ENCODE measurements at regions not wholly inside any gene's neighbourhood (a gene's known extent, or its start where the extent isn't known, plus 50 kb on each side); places are given as distances from the start of the nearest gene placed in this dataset.

DNA sequence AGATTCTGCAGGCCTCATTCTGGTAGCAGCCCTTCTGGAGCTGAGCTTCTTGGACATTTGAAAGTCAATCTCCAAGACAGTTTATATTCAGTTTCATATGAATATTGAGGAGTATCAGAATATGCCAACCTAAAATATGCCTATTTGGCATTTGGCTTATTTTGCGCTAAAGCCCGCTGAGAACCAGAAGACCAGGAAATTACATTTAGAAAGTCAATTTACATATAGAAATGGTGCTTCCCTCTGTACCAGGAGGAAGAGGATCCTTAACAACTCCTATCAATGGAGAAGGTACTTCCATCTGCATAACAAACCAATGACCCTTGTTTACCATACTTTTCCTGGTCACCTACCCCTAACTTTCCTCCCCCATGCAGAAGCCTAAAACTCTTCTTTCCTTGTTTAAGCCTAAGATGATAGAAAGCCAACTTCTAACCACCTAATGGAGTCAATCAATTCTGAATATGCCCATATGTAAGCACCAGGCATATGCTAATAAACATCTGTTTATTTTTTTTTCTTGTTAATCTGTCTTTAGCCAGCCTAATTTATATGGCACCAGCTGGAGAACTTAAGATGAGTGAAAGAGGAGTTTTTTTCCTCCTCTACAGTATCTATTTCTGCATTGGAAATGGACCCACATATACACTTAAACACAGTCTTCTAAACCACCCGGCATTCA lies 57.0 kb upstream of the DYNC1I2 start:
- H3K9ac ChIP-seq (ENCODE audit: low read depth in 1 of 2, low read length in 2 of 2): no peak overlapping the region
- 94% methylated on average over 3 of the region's 3 CpGs for WGBS
- TF ChIP-seq ZBTB33 (IDR thresholded peaks at IDR 0.05) (no peak), FOXA2 (IDR thresholded peaks at IDR 0.05) (no peak), RXRA (IDR thresholded peaks at IDR 0.05) (no peak), RAD21 (IDR thresholded peaks at IDR 0.05) (no peak), NR2F2 (IDR thresholded peaks at IDR 0.05) (no peak), ATF3 (IDR thresholded peaks at IDR 0.05) (no peak), YY1 (IDR thresholded peaks at IDR 0.05) (no peak), HNF4G (IDR thresholded peaks at IDR 0.05) (no peak)
- TF ChIP-seq, protein P1, sequence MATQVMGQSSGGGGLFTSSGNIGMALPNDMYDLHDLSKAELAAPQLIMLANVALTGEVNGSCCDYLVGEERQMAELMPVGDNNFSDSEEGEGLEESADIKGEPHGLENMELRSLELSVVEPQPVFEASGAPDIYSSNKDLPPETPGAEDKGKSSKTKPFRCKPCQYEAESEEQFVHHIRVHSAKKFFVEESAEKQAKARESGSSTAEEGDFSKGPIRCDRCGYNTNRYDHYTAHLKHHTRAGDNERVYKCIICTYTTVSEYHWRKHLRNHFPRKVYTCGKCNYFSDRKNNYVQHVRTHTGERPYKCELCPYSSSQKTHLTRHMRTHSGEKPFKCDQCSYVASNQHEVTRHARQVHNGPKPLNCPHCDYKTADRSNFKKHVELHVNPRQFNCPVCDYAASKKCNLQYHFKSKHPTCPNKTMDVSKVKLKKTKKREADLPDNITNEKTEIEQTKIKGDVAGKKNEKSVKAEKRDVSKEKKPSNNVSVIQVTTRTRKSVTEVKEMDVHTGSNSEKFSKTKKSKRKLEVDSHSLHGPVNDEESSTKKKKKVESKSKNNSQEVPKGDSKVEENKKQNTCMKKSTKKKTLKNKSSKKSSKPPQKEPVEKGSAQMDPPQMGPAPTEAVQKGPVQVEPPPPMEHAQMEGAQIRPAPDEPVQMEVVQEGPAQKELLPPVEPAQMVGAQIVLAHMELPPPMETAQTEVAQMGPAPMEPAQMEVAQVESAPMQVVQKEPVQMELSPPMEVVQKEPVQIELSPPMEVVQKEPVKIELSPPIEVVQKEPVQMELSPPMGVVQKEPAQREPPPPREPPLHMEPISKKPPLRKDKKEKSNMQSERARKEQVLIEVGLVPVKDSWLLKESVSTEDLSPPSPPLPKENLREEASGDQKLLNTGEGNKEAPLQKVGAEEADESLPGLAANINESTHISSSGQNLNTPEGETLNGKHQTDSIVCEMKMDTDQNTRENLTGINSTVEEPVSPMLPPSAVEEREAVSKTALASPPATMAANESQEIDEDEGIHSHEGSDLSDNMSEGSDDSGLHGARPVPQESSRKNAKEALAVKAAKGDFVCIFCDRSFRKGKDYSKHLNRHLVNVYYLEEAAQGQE (IDR thresholded peaks at IDR 0.05): no peak
- TF ChIP-seq, protein P2, sequence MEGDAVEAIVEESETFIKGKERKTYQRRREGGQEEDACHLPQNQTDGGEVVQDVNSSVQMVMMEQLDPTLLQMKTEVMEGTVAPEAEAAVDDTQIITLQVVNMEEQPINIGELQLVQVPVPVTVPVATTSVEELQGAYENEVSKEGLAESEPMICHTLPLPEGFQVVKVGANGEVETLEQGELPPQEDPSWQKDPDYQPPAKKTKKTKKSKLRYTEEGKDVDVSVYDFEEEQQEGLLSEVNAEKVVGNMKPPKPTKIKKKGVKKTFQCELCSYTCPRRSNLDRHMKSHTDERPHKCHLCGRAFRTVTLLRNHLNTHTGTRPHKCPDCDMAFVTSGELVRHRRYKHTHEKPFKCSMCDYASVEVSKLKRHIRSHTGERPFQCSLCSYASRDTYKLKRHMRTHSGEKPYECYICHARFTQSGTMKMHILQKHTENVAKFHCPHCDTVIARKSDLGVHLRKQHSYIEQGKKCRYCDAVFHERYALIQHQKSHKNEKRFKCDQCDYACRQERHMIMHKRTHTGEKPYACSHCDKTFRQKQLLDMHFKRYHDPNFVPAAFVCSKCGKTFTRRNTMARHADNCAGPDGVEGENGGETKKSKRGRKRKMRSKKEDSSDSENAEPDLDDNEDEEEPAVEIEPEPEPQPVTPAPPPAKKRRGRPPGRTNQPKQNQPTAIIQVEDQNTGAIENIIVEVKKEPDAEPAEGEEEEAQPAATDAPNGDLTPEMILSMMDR (IDR thresholded peaks at IDR 0.05; ENCODE audit: low read depth, low read length, missing input control): no peak
- no peak for DNase-seq (ENCODE audit: low spot score)
- H3K36me3 ChIP-seq (ENCODE audit: control insufficient read depth in 4 of 4, insufficient read depth in 3 of 4, low read depth in 1 of 4, low read length in 3 of 4): no peaks in the 10 kb centered on the region
- H3K9me3 ChIP-seq (ENCODE audit: control insufficient read depth in 4 of 4, low read length in 3 of 4): peaks cover 4 to 14% (median 9%) of the 10 kb centered on the region in 4 donors
- H3K4me3 ChIP-seq (ENCODE audit: low read depth in 1 of 3, low read length in 3 of 3): no peak overlapping the region
- no peaks in the 10 kb centered on the region for H3K27me3 ChIP-seq (ENCODE audit: control insufficient read depth in 4 of 4, insufficient read depth in 4 of 4, low read length in 3 of 4)
- no peaks in the 10 kb centered on the region for H3K4me1 ChIP-seq (ENCODE audit: control insufficient read depth in 4 of 4, insufficient read depth in 4 of 4, low read length in 3 of 4)
- no peak overlapping the region for H3K27ac ChIP-seq (ENCODE audit: low read depth in 1 of 2, low read length in 2 of 2)

DNA sequence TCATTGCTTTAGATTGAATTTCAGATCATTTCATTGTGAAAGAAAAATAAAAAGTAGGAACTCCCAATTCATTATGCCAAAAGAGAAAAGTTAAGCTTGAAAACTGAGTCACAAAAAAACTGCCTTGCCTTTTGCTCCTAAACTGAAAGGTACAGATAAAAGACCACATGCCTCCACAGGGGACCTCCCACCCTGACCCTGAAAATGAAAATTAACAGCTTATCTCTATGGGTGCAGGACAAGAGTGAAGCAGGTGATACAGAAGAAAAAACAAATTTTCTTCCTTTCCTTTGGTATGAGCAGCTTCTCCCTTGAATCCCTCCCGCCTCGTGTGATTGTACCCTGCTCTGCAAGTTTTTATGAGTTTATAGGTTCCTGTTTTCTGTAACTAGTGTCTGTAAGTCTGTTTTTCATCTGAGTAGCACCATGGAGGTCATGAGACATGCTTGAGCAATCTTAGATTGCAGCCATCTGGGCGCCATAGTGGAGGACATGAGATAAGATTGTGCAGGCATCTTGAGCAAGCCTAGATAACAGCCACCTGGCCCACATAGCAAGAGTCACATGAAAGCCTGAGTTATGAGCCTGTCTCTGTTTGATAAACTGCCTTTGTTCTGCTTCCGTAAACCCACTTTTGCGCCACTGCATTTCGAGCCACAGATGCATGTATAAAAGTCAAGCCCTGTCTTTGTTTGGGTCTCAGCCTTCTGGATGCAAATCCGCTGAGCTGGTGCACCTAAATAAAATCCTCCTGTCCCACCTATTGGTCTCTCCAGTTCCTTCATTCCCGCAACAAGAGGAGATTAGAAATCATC lies 56.2 kb upstream of the DYNC1I2 start:
- no peak overlapping the region for H3K27ac ChIP-seq (ENCODE audit: low read depth in 1 of 2, low read length in 2 of 2)
- no peaks in the 10 kb centered on the region for H3K36me3 ChIP-seq (ENCODE audit: control insufficient read depth in 4 of 4, insufficient read depth in 3 of 4, low read depth in 1 of 4, low read length in 3 of 4)
- no peak for DNase-seq (ENCODE audit: low spot score)
- H3K27me3 ChIP-seq (ENCODE audit: control insufficient read depth in 4 of 4, insufficient read depth in 4 of 4, low read length in 3 of 4): no peaks in the 10 kb centered on the region
- peaks cover 4 to 14% (median 9%) of the 10 kb centered on the region in 4 donors for H3K9me3 ChIP-seq (ENCODE audit: control insufficient read depth in 4 of 4, low read length in 3 of 4)
- H3K4me1 ChIP-seq (ENCODE audit: control insufficient read depth in 4 of 4, insufficient read depth in 4 of 4, low read length in 3 of 4): no peaks in the 10 kb centered on the region
- TF ChIP-seq, protein P1 (IDR thresholded peaks at IDR 0.05): no peak
- TF ChIP-seq ATF3 (IDR thresholded peaks at IDR 0.05): no peak
- no peak for TF ChIP-seq HNF4G (IDR thresholded peaks at IDR 0.05)
- TF ChIP-seq JUND (IDR thresholded peaks at IDR 0.05): no peak
- no peak for TF ChIP-seq NR2F2 (IDR thresholded peaks at IDR 0.05)
- TF ChIP-seq YY1 (IDR thresholded peaks at IDR 0.05): no peak
- 87% methylated on average over 8 of the region's 8 CpGs for WGBS
- H3K4me3 ChIP-seq (ENCODE audit: low read depth in 1 of 3, low read length in 3 of 3): no peak overlapping the region
- H3K9ac ChIP-seq (ENCODE audit: low read depth in 1 of 2, low read length in 2 of 2): no peak overlapping the region
